Erythroblast (primary cell): ENCODE measurements at regions not wholly inside any gene's neighbourhood (a gene's known extent, or its start where the extent isn't known, plus 50 kb on each side); places are given as distances from the start of the nearest gene placed in this dataset.

ENCODE experiments used
- GATA1 ChIP-seq: IDR thresholded peaks from 2 replicates; pipeline ENCODE4 v1.6.1; 2011; ENCODE audit warnings: low read depth, mild to moderate bottlenecking, control low read depth, low read length, moderate library complexity
- POLR2A ChIP-seq: IDR thresholded peaks from 2 replicates; pipeline ENCODE4 v1.6.1; 2011; ENCODE audit warnings: mild to moderate bottlenecking, low read length

DNA sequence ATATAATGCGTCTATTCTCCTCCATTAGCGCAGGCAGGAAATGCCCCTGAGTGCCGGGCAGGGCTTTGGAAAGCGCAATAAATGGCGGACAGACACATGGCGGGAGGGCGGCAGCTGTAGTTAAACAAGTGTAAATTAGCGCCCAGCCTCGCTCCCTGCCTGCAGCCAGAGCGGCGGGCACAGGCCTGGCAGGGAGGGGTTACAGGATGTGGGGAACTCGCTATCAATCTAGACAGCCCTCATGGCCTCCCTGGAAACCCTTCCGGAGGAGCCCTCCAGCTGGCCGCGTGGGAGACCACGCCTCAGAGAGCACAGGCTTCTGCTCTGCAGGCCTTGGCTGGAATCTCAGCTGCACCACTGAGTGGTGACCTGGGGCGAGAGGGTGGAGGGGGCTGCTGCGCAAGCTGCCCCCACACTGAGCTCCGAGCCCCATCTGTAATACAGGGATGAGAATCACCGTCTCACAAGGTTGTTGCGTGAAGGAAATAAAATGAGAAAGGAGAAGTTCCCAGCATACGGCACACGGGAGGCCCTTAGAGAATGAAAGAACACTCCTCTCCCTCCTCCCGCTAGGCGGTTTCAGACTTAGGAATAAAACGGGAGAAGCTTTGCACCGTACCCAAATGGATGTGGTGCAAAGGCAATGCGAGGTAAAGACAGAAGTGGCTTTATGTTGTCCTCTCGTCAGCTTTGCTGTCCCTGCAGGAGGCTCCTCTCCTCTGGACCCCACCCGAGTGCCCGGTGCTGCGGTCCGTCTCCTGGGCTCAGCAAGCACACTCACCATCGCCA is 167.2 kb upstream of the POU3F1 start:
- TF ChIP-seq GATA1 (no peak), POLR2A (no peak)
